B cell (primary cell): ENCODE measurements at regions not wholly inside any gene's neighbourhood (a gene's known extent, or its start where the extent isn't known, plus 50 kb on each side); places are given as distances from the start of the nearest gene placed in this dataset.

Experiments used
- CTCF ChIP-seq: fragments of 200-600 bp; IDR thresholded peaks from one replicate; pipeline ENCODE4 v1.8.0; 2022; ENCODE audit warnings: antibody characterized with exemption, mild to moderate bottlenecking
- EZH2 ChIP-seq: IDR thresholded peaks from 2 replicates; pipeline ENCODE4 v1.6.1; 2012; ENCODE audit warnings: borderline replicate concordance, low read depth, mild to moderate bottlenecking, moderate library complexity, low read length; ENCODE audit not compliant: insufficient read depth, poor library complexity, severe bottlenecking

GRCh38 chr20:6533761-6534479 lies 233.6 kb upstream of the BMP2 start:
- TF ChIP-seq CTCF (no peak), EZH2 (no peak)
